Endothelial cell of umbilical vein (primary cell): ENCODE measurements at regions not wholly inside any gene's neighbourhood (a gene's known extent, or its start where the extent isn't known, plus 50 kb on each side); places are given as distances from the start of the nearest gene placed in this dataset.

ENCODE experiments used
- BruUV-seq: library from RNA; stranded (reverse); fragments of 400-500 nt; replicated peaks from 2 replicates; lab custom pipeline; 2021; lab: Mats Ljungman, UMichigan
- CTCF ChIA-PET: fragments of 300-600, 350-600 bp; sonication (Branson Sonifier 250); formaldehyde crosslinking; loops from one replicate; lab custom pipeline; 2021; ENCODE audit warnings: antibody characterized with exemption, inconsistent platforms; lab: Charles Lee
- POLR2A ChIA-PET: fragments of 300-600, 350-600 bp; sonication (Branson Sonifier 250); formaldehyde crosslinking; loops from one replicate; lab custom pipeline; 2021; ENCODE audit warnings: antibody characterized with exemption, inconsistent platforms; lab: Charles Lee
- DNase-seq: peaks from one replicate; pipeline ENCODE4 v3.0.0-alpha.2; 2011; ENCODE audit warnings: low read depth, low spot score
- FAIRE-seq: peaks from 2 replicates; lab custom pipeline; 2011; peaks lifted over from hg19 to GRCh38; lab: Jason Lieb, UNC
- H2AFZ ChIP-seq: 2 replicates; pipeline ENCODE4 v1.6.0; 2012; ENCODE audit warnings: low read depth, low read length, control low read depth, inconsistent platforms
- H3K27ac ChIP-seq: 2 replicates; pipeline ENCODE4 v1.5.1; 2011; ENCODE audit warnings: low read depth, mild to moderate bottlenecking, control low read depth, low read length, moderate library complexity; ENCODE audit not compliant: insufficient read depth
- H3K27me3 ChIP-seq, 2 experiments: 2 replicates each; pipeline versions ENCODE4 v1.6.0 to v1.6.1; 2011; ENCODE audit warnings: low read length in 2 of 2, mixed read lengths in 1 of 2; ENCODE audit not compliant: control insufficient read depth in 2 of 2, insufficient read depth in 2 of 2
- H3K36me3 ChIP-seq, 2 experiments: 2 replicates in 1 of 2; 3 replicates in 1 of 2; pipeline ENCODE4 v1.5.1; 2011; ENCODE audit warnings: low read length in 2 of 2, mild to moderate bottlenecking in 1 of 2, moderate library complexity in 1 of 2; ENCODE audit not compliant: control insufficient read depth in 2 of 2, insufficient read depth in 2 of 2; ENCODE audit errors: extremely low read depth in 1 of 2
- H3K4me1 ChIP-seq: 3 replicates; pipeline ENCODE4 v1.5.1; 2011; ENCODE audit warnings: mild to moderate bottlenecking, low read length; ENCODE audit not compliant: control insufficient read depth, insufficient read depth; ENCODE audit errors: extremely low read depth
- H3K4me2 ChIP-seq: 2 replicates; pipeline ENCODE4 v1.6.1; 2011; ENCODE audit warnings: low read length, control low read depth, mixed read lengths; ENCODE audit not compliant: insufficient read depth
- H3K4me3 ChIP-seq, 3 experiments: fragments of 200-600 bp in 1 of 3; sonication (generic), shearing (Covaris generic) in 1 of 3; replicated peaks in 1 of 3; 2 replicates each; pipeline ENCODE4 v1.5.1; 2011 to 2016; ENCODE audit warnings: control low read depth in 3 of 3, low read length in 3 of 3, mild to moderate bottlenecking in 2 of 3, inconsistent platforms in 1 of 3, low read depth in 1 of 3, moderate library complexity in 1 of 3; ENCODE audit not compliant: insufficient read depth in 1 of 3
- H3K79me2 ChIP-seq: 2 replicates; pipeline ENCODE4 v1.6.0; 2012; ENCODE audit warnings: low read length, inconsistent platforms; ENCODE audit not compliant: control insufficient read depth, insufficient read depth
- H3K9ac ChIP-seq: replicated peaks from 2 replicates; pipeline ENCODE3; 2011; ENCODE audit warnings: low read length, control low read depth; ENCODE audit not compliant: insufficient read depth; ENCODE audit errors: extremely low read depth
- H3K9me1 ChIP-seq: replicated peaks from 3 replicates; pipeline ENCODE4 v1.6.0; 2011; ENCODE audit warnings: mild to moderate bottlenecking, low read length; ENCODE audit not compliant: control insufficient read depth, insufficient read depth; ENCODE audit errors: extremely low read depth
- H3K9me3 ChIP-seq: replicated peaks from 2 replicates; pipeline ENCODE4 v1.5.1; 2012; ENCODE audit warnings: low read length, inconsistent platforms; ENCODE audit not compliant: control insufficient read depth, insufficient read depth
- H4K20me1 ChIP-seq: replicated peaks from 2 replicates; pipeline ENCODE3; 2011; ENCODE audit warnings: mild to moderate bottlenecking, low read length; ENCODE audit not compliant: control insufficient read depth, insufficient read depth; ENCODE audit errors: extremely low read depth
- EZH2 ChIP-seq: IDR thresholded peaks from 2 replicates; pipeline ENCODE4 v1.6.1; 2012; ENCODE audit warnings: borderline replicate concordance, low read depth, mild to moderate bottlenecking, moderate library complexity, low read length, inconsistent platforms; ENCODE audit not compliant: severe bottlenecking
- FOS ChIP-seq: IDR thresholded peaks from 2 replicates; pipeline ENCODE4 v1.6.1; 2011; ENCODE audit warnings: mild to moderate bottlenecking, low read length, moderate library complexity, borderline replicate concordance; ENCODE audit not compliant: insufficient read depth
- GATA2 ChIP-seq: IDR thresholded peaks from 2 replicates; pipeline ENCODE4 v1.7.0; 2011; ENCODE audit warnings: low read depth, mild to moderate bottlenecking, moderate library complexity, mixed read lengths, low read length; ENCODE audit not compliant: insufficient read length, insufficient read depth
- JUN ChIP-seq: IDR thresholded peaks from 2 replicates; pipeline ENCODE4 v1.6.1; 2011; ENCODE audit warnings: borderline replicate concordance, low read depth; ENCODE audit not compliant: insufficient read length, insufficient read depth
- MYC ChIP-seq: IDR thresholded peaks from one replicate; pipeline ENCODE4 v1.6.1; 2011; ENCODE audit warnings: mild to moderate bottlenecking, low read depth, low read length
- POLR2A ChIP-seq: IDR thresholded peaks from 2 replicates; pipeline ENCODE4 v1.6.1; 2012; ENCODE audit warnings: low read depth, mild to moderate bottlenecking, control low read depth, low read length
- POLR2AphosphoS5 ChIP-seq: IDR thresholded peaks from 2 replicates; pipeline ENCODE4 v1.6.1; 2012; ENCODE audit warnings: low read depth, mild to moderate bottlenecking, control low read depth, low read length, moderate library complexity; ENCODE audit not compliant: insufficient read depth
- dilution Hi-C: fragments of 300-500 bp; cut with MboI; formaldehyde crosslinking; loops from one replicate; pipeline ENCODE4 v1.15.0; 2019; ENCODE audit warnings: low sequenced_read_pairs; ENCODE audit not compliant: extremely low pct_ligation_motif_present
- intact Hi-C: fragments of 100-400 bp; cut with micrococcal nuclease; formaldehyde crosslinking; loops from one replicate; pipeline ENCODE4 v1.10.0; 2022
- TF ChIP-seq, protein P1 (sequence below), 2 donors: IDR thresholded peaks; 1 replicate in 1 of 2; 2 replicates in 1 of 2; pipeline ENCODE4 v1.5.1; 2011; ENCODE audit warnings: low read length in 2 of 2, mild to moderate bottlenecking in 2 of 2, moderate library complexity in 2 of 2, control low read depth in 1 of 2, inconsistent platforms in 1 of 2, low read depth in 1 of 2; ENCODE audit not compliant: insufficient read depth in 1 of 2; ENCODE audit errors: extremely low read depth in 1 of 2
- TF ChIP-seq, protein P2 (sequence below): IDR thresholded peaks from 2 replicates; pipeline ENCODE4 v1.6.1; 2011; ENCODE audit not compliant: insufficient read depth, insufficient read length

GRCh38 chr4:64747919-64748715 is 338.9 kb upstream of the TECRL start:
- CTCF ChIA-PET: no interaction called here
- Histone ChIP-seq H3K36me3 (no peaks in the 10 kb centered on the region), H3K9ac (no peak overlapping the region), H2AFZ (no peak overlapping the region), H3K9me1 (no peaks in the 10 kb centered on the region), H4K20me1 (no peaks in the 10 kb centered on the region), H3K9me3 (no peaks in the 10 kb centered on the region), H3K79me2 (no peaks in the 10 kb centered on the region), H3K4me3 (no peak overlapping the region), H3K27ac (no peak overlapping the region), H3K4me2 (no peak overlapping the region), H3K27me3 (no peaks in the 10 kb centered on the region), H3K4me1 (no peaks in the 10 kb centered on the region)
- dilution Hi-C loops (no loop called here), intact Hi-C loops (no loop called here)
- DNase-seq (no peak), FAIRE-seq (no peak)
- POLR2A ChIA-PET: no interaction called here
- BruUV-seq: no TSS peak
- no peak for TF ChIP-seq POLR2AphosphoS5
- TF ChIP-seq FOS: no peak

GRCh38 chr4:64738240-64738639 is 329.0 kb upstream of the TECRL start:
- H3K9me3 ChIP-seq: no peaks in the 10 kb centered on the region
- no peak overlapping the region for H3K9ac ChIP-seq
- no TSS peak for BruUV-seq
- H3K79me2 ChIP-seq: no peaks in the 10 kb centered on the region
- dilution Hi-C loops (no loop called here), intact Hi-C loops (no loop called here)
- no peak for DNase-seq
- no peaks in the 10 kb centered on the region for H3K9me1 ChIP-seq
- ChIA-PET CTCF (no interaction called here), POLR2A (no interaction called here)
- no peak overlapping the region for H3K4me2 ChIP-seq
- TF ChIP-seq, protein P1, sequence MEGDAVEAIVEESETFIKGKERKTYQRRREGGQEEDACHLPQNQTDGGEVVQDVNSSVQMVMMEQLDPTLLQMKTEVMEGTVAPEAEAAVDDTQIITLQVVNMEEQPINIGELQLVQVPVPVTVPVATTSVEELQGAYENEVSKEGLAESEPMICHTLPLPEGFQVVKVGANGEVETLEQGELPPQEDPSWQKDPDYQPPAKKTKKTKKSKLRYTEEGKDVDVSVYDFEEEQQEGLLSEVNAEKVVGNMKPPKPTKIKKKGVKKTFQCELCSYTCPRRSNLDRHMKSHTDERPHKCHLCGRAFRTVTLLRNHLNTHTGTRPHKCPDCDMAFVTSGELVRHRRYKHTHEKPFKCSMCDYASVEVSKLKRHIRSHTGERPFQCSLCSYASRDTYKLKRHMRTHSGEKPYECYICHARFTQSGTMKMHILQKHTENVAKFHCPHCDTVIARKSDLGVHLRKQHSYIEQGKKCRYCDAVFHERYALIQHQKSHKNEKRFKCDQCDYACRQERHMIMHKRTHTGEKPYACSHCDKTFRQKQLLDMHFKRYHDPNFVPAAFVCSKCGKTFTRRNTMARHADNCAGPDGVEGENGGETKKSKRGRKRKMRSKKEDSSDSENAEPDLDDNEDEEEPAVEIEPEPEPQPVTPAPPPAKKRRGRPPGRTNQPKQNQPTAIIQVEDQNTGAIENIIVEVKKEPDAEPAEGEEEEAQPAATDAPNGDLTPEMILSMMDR (IDR thresholded peaks at IDR 0.05; ENCODE audit: extremely low read depth in 1 of 2, insufficient read depth in 1 of 2, low read depth in 1 of 2, low read length in 2 of 2): no peak
- TF ChIP-seq, protein P2, sequence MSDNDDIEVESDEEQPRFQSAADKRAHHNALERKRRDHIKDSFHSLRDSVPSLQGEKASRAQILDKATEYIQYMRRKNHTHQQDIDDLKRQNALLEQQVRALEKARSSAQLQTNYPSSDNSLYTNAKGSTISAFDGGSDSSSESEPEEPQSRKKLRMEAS: no peak
- TF ChIP-seq GATA2 (no peak), POLR2A (no peak), JUN (no peak), FOS (no peak), EZH2 (no peak), POLR2AphosphoS5 (no peak), MYC (no peak)
- H3K4me3 ChIP-seq: no peak overlapping the region
- H2AFZ ChIP-seq: no peak overlapping the region
- no peak for FAIRE-seq
- H3K27me3 ChIP-seq: no peaks in the 10 kb centered on the region
- H3K27ac ChIP-seq: no peak overlapping the region
- no peaks in the 10 kb centered on the region for H3K36me3 ChIP-seq
- H4K20me1 ChIP-seq: no peaks in the 10 kb centered on the region
- H3K4me1 ChIP-seq: no peaks in the 10 kb centered on the region
